SK-N-SH (cell line): ENCODE measurements at regions not wholly inside any gene's neighbourhood (a gene's known extent, or its start where the extent isn't known, plus 50 kb on each side); places are given as distances from the start of the nearest gene placed in this dataset.

Experiments
- EP300 ChIP-seq, 2 experiments: IDR thresholded peaks; 2 replicates each; pipeline versions ENCODE4 v1.4.0 to v1.6.1; 2012; ENCODE audit warnings: borderline replicate concordance in 1 of 2, low read depth in 1 of 2, low read length in 1 of 2
- EZH2phosphoT487 ChIP-seq: fragments of 200-600 bp; sonication (generic); IDR thresholded peaks from 2 replicates; pipeline ENCODE4 v1.6.1; 2017; ENCODE audit warnings: low read depth, mixed run types, mild to moderate bottlenecking, antibody characterized with exemption, moderate library complexity, borderline replicate concordance
- FOSL2 ChIP-seq: IDR thresholded peaks from 2 replicates; pipeline ENCODE4 v1.4.0; 2012; ENCODE audit warnings: low read depth, mild to moderate bottlenecking, moderate library complexity, borderline replicate concordance
- GATA2 ChIP-seq: sonication (generic); formaldehyde crosslinking; IDR thresholded peaks from 2 replicates; pipeline ENCODE4 v1.5.0; 2020; ENCODE audit warnings: mild to moderate bottlenecking, missing genetic modification reagents
- NRF1 ChIP-seq: IDR thresholded peaks from 2 replicates; pipeline ENCODE4 v1.6.1; 2012; ENCODE audit warnings: low read depth, mild to moderate bottlenecking, low read length
- POLR2AphosphoS5 ChIP-seq: IDR thresholded peaks from 2 replicates; pipeline ENCODE4 v1.6.1; 2012; ENCODE audit warnings: low read depth, low read length
- RCOR1 ChIP-seq: fragments of 150-350 bp; IDR thresholded peaks from 2 replicates; pipeline ENCODE4 v1.6.1; 2017; ENCODE audit warnings: antibody characterized with exemption, low read length
- RFX5 ChIP-seq: IDR thresholded peaks from 2 replicates; pipeline ENCODE4 v1.6.1; 2012; ENCODE audit warnings: mild to moderate bottlenecking, improper control_type of control experiment, low read length
- SIN3A ChIP-seq: IDR thresholded peaks from 2 replicates; pipeline ENCODE4 v1.6.1; 2012; ENCODE audit warnings: low read depth, mild to moderate bottlenecking, low read length, moderate library complexity, borderline replicate concordance
- TCF12 ChIP-seq: IDR thresholded peaks from 2 replicates; pipeline ENCODE4 v1.4.0; 2012
- TF ChIP-seq, protein P1 (sequence below): fragments of 200-600 bp; sonication (generic); IDR thresholded peaks from 2 replicates; pipeline ENCODE4 v1.6.1; 2017; ENCODE audit warnings: antibody characterized with exemption, mild to moderate bottlenecking, moderate library complexity
- TF ChIP-seq, protein P2 (sequence below): fragments of 150-350 bp; IDR thresholded peaks from 2 replicates; pipeline ENCODE4 v1.6.1; 2017; ENCODE audit warnings: antibody characterized with exemption, low read length, low read depth, borderline replicate concordance
- TF ChIP-seq, protein P3 (sequence below): IDR thresholded peaks from 2 replicates; pipeline ENCODE4 v1.6.1; 2012; ENCODE audit warnings: mild to moderate bottlenecking, low read depth, low read length, moderate library complexity

DNA sequence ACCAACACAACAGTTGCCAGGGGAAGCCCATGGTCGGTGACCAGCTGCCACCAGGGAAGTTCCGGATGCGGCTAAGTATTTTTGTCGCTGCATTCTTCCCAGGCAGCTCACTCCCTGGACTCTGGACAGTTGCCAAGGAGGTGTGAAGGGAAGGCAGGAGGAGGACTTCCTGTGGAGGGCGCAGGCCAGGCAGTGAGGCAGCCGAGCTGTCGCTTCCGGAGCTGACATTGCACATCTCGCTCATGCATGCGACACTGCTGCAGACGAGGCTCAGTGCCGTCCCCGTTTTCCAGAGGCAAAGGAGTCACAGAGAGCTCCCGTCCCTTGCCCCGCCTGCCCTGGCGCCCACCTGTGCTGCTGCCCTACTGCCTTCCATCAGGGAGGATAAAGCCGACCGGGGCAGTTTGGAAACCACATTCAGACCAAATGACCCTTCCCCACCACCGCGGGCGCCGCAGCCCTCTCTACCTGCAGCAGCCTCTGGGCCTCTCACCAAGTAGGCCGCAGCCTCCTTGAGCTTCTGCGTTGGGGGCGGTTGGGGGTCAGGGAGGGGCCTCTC lies 81.4 kb downstream of the NENF start:
- no peak for TF ChIP-seq EZH2phosphoT487
- TF ChIP-seq, protein P1, sequence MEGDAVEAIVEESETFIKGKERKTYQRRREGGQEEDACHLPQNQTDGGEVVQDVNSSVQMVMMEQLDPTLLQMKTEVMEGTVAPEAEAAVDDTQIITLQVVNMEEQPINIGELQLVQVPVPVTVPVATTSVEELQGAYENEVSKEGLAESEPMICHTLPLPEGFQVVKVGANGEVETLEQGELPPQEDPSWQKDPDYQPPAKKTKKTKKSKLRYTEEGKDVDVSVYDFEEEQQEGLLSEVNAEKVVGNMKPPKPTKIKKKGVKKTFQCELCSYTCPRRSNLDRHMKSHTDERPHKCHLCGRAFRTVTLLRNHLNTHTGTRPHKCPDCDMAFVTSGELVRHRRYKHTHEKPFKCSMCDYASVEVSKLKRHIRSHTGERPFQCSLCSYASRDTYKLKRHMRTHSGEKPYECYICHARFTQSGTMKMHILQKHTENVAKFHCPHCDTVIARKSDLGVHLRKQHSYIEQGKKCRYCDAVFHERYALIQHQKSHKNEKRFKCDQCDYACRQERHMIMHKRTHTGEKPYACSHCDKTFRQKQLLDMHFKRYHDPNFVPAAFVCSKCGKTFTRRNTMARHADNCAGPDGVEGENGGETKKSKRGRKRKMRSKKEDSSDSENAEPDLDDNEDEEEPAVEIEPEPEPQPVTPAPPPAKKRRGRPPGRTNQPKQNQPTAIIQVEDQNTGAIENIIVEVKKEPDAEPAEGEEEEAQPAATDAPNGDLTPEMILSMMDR = no peak
- TF ChIP-seq TCF12 = no peak
- no peak for TF ChIP-seq NRF1
- TF ChIP-seq, protein P2, sequence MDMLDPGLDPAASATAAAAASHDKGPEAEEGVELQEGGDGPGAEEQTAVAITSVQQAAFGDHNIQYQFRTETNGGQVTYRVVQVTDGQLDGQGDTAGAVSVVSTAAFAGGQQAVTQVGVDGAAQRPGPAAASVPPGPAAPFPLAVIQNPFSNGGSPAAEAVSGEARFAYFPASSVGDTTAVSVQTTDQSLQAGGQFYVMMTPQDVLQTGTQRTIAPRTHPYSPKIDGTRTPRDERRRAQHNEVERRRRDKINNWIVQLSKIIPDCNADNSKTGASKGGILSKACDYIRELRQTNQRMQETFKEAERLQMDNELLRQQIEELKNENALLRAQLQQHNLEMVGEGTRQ = no peak
- TF ChIP-seq, protein P3, sequence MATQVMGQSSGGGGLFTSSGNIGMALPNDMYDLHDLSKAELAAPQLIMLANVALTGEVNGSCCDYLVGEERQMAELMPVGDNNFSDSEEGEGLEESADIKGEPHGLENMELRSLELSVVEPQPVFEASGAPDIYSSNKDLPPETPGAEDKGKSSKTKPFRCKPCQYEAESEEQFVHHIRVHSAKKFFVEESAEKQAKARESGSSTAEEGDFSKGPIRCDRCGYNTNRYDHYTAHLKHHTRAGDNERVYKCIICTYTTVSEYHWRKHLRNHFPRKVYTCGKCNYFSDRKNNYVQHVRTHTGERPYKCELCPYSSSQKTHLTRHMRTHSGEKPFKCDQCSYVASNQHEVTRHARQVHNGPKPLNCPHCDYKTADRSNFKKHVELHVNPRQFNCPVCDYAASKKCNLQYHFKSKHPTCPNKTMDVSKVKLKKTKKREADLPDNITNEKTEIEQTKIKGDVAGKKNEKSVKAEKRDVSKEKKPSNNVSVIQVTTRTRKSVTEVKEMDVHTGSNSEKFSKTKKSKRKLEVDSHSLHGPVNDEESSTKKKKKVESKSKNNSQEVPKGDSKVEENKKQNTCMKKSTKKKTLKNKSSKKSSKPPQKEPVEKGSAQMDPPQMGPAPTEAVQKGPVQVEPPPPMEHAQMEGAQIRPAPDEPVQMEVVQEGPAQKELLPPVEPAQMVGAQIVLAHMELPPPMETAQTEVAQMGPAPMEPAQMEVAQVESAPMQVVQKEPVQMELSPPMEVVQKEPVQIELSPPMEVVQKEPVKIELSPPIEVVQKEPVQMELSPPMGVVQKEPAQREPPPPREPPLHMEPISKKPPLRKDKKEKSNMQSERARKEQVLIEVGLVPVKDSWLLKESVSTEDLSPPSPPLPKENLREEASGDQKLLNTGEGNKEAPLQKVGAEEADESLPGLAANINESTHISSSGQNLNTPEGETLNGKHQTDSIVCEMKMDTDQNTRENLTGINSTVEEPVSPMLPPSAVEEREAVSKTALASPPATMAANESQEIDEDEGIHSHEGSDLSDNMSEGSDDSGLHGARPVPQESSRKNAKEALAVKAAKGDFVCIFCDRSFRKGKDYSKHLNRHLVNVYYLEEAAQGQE = no peak
- no peak for TF ChIP-seq RCOR1
- no peak for TF ChIP-seq RFX5
- no peak for TF ChIP-seq SIN3A
- no peak for TF ChIP-seq EP300 (IDR thresholded peaks at IDR 0.05; ENCODE audit: borderline replicate concordance in 1 of 2, low read depth in 1 of 2, low read length in 1 of 2)
- no peak for TF ChIP-seq POLR2AphosphoS5
- TF ChIP-seq FOSL2 = no peak
- TF ChIP-seq GATA2 = no peak
